ENCODE measurements at regions not wholly inside any gene's neighbourhood (a gene's known extent, or its start where the extent isn't known, plus 50 kb on each side); places are given as distances from the start of the nearest gene placed in this dataset.

DNA sequence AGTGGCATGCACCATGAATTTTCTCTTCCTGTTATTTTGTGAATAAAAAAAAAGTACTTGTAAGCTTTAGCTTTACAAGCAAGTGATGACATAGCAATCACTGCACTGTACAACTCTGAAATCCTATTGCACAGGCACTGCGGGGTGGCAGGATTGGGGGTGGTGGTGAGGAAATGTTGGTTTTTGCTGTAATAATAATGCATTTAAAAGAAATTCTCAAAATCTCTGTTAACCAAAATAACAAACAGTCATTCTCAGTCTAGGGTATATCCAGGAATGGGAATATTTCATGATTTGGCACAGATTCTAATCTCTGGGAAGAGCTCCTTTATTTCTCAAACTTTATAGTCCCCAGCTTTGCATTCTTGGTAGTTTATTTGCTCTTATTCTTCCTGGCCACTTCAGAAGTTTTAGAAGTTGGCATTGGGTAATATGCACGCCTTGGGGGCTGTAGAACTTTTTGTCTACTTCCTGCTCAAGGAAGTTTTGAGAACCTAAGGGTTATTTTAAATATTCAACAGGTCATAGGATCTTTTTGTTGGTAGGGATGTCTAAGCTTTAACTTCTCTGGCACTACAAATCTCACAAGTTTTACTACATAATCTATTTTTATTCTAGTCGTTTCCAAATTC is 353.0 kb upstream of the KLF12 start:
- DNase-seq (ENCODE audit: low read depth): no peak

GRCh38 chr13:74485757-74486156 is 351.6 kb upstream of the KLF12 start:
- no peak for DNase-seq (ENCODE audit: low read depth)

GRCh38 chr13:74479124-74479523 is 344.9 kb upstream of the KLF12 start:
- no peak for DNase-seq (ENCODE audit: low read depth)

GRCh38 chr13:74476788-74477187 is 342.6 kb upstream of the KLF12 start:
- DNase-seq (ENCODE audit: low read depth): no peak

GRCh38 chr13:74476365-74476764 is 342.2 kb upstream of the KLF12 start:
- DNase-seq (ENCODE audit: low read depth): no peak

DNA sequence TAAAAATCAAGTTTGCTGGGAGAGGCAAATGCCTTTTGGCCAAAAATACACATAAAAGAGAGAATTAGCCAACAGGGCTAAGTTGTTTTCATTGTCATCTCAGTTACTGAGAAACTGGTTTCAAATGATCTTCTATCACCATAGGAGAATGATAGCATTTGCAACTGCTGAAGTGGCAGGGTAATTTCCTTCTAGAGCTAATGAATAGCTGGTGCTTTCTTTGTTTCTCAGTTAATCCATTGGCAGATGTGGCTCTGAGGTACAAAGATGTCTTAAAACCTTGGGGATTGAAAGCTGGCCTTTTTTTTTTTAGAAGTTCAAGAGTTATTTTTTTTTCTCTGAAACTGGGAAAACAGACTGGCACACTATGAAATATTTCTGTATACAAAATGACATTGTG is 332.7 kb upstream of the KLF12 start:
- no peak for DNase-seq (ENCODE audit: low read depth)

GRCh38 chr13:74466020-74466419 is 331.8 kb upstream of the KLF12 start:
- DNase-seq (ENCODE audit: low read depth): no peak

DNA sequence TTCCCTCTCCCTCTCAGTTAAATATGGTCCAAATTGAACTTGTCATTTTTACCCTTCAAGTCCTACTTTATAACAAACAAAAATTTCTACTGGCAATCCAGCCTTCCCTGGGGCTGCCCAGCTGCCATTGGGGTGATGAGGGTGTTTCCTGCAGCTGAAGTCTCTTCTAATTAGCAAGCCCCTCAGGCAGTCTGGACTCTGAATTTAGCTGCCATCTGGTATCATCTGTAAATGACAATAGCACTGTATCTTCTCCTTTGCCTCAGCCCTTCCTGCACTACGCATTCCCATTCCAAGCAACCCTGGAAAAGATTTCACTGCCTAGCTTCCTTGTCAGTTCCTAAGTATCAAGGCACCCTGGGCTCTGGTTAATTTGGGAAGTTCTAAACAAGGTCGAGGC is 331.1 kb upstream of the KLF12 start:
- DNase-seq (ENCODE audit: low read depth): no peak

DNA sequence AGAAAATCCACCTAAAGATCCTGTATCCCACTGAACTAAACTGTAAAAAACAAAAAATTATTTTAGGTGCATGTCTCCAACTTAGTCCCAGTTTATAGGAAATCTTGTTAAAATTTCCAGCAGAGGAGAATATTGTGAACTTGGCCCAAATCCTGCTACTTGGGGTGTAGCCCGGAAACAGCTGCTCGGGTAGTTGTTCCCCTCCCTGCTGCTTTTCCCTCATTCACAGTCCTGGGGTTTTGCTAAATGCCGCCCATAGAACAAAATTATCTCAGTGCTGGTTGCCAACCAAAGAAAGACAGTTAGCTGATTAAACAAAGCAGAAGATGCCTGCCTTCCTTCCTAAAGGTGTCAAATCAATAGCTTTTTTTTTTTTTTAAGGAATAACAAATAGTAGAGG is 330.5 kb upstream of the KLF12 start:
- peak; percentile 55 for DNase-seq (ENCODE audit: low read depth)

DNA sequence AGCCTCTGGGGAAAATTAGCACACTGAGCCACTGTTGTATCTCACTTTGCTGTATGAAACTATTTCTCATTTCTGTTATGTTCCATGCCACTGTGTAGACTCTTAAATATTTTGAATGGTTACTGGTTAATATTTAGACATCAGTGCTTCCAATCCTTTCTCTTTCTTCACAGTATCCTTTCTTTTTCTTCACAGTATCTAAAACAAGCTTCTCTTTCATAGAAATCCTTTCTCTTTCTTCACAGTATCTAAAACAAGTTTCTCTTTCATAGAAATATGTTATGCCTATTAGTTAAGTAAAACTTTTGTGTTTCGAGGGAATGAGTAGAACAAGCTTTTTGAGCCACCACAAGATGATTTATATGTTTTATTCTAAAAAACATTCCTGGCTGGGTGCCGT is 326.8 kb upstream of the KLF12 start:
- no peak for DNase-seq (ENCODE audit: low read depth)

- DNase-seq (ENCODE audit: low read depth): no peak
These were observed 318.7 kb upstream of the KLF12 start for GRCh38 chr13:74452881-74453280.

DNA sequence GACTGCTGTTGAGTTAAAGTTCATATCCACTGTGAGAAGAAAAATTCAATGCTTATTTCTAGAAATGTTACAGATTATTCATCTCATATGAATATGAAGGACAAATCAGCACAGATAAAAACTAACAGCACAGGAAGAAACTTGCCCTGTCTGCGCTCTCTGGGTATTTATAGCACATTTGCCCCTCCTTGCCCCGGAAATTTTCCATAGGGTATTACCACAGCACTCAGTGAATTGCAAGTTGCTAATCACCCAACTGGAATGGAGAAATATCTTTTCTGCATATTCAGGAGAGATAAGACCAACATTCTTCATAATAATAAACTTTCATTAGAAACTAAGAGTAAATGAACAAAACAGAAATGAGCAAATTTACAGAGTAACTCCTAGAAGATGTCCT is 318.0 kb upstream of the KLF12 start:
- no peak for DNase-seq (ENCODE audit: low read depth)

DNA sequence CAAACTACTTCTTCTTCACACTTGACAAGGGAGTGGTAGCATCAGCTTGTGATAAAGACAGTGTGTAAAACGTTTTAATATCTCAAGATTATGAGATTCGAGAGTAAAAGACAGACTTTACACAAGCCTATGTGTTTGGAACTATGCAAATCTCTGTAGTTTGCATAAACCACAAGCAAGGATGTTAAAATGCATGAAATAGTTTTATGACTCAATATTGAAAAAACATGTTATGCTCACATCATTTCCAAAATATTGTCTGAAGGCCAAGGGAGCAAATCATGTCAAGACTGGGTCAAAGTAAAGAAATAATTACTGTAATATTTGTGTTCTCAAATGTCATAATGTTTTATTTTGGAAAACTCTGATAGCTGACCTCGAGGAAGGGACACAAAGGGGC is 316.8 kb upstream of the KLF12 start:
- DNase-seq (ENCODE audit: low read depth): no peak

- DNase-seq (ENCODE audit: low read depth): no peak
These were observed 316.3 kb upstream of the KLF12 start for GRCh38 chr13:74450525-74450845.

DNA sequence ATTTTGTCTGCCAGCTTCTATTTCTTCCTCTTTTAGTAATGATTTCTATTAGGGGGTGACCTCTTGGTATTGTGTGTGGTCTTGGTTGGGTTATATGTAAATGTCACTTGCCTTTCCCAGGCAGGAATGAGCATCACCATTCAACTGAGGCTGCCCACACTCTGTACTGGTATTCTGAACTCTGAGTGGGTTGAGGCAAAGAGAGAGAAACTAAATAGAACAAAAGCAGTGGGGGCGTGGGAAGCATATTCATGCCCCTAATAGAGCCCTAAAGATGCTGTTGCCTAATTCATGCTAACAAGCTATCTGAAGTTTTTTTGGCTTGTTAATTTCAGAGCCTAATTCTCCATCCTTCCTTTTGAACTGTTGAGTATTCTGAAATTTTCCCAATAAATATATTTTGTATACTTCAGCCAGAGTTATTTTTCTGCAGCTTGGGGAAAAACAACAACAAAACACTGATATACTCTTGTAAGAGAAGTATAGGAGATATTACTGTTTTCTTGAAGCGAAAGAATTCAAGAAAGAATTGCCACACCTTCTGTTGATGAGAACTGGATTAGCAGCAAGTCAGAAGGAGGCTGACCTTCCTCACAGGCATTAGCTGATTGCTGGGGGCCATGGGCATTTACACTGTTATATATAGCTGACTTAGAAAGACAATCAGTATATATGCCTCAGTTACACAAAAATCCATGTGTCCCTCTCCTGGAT is 315.8 kb upstream of the KLF12 start:
- no peak for DNase-seq (ENCODE audit: low read depth)

- DNase-seq (ENCODE audit: low read depth): no peak
These were observed 310.8 kb upstream of the KLF12 start for GRCh38 chr13:74444864-74445479.

GRCh38 chr13:74444161-74444571 is 310.0 kb upstream of the KLF12 start:
- DNase-seq (ENCODE audit: low read depth): no peak

GRCh38 chr13:74443631-74444030 is 309.4 kb upstream of the KLF12 start:
- DNase-seq (ENCODE audit: low read depth): peak; percentile 71

GRCh38 chr13:74442751-74443150 is 308.5 kb upstream of the KLF12 start:
- DNase-seq (ENCODE audit: low read depth): no peak

GRCh38 chr13:74438901-74439300 is 304.7 kb upstream of the KLF12 start:
- no peak for DNase-seq (ENCODE audit: low read depth)

DNA sequence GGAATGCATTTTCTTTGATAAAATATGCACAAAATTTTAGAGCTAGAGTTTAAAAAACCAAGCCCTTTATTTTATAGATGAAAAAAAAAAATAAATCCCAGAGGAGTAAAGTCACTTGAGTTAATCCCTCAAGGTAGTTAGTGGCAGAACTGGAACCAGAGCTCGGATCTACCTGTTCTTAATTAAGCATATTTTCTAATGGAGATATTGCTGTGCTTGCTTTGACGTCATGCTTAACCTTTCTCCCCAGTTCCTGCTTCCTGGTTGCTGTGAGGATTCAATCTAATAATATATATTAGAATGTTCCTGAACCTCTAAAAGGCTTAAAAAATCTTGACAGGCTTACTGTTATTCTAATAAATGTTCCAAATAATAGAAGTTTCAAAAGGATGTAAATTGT is 300.6 kb upstream of the KLF12 start:
- no peak for DNase-seq (ENCODE audit: low read depth)

GRCh38 chr13:74424455-74424854 is 290.3 kb upstream of the KLF12 start:
- DNase-seq (ENCODE audit: low read depth): no peak

DNA sequence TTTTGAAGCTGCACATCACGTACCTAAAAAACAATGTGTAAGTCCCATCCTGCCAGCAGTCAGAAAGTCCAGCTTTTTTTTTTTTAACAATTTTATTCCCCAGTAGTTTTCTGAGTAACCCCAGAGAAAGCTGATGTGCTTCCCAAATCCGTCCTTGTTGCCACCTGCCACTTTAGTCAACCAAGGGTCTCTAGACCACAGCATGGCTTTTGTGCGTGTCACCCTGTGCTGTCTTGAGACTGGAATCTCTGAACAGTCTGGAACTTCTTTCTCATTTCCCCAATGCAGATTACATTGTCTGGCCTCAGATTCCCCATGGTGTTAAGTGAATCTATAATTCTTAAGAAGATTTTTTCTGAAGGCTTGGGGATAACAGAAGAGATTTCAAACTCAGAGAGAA is 289.2 kb upstream of the KLF12 start:
- DNase-seq (ENCODE audit: low read depth): no peak

DNA sequence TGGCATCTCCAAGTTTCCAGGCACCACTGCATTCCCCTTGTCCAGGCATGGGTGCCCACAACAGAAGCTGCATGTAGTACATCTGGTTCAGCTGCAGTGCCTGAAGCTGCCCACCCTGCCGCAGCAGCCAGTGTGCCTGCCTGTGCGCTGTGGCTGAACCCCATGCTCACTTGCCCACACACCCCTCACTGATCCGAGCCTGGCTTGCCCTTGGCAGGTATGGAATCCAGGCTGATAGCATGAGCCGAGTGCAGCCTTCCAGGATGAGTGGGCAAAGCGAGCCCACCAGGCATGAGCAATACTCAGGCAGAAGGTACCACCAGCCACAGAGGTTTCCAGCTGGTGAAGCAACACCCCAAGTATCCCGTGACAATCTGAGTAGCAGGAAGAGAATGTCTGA is 280.3 kb upstream of the KLF12 start:
- DNase-seq (ENCODE audit: low read depth): no peak

Data from forelimb muscle (tissue), 1 donor.